ENCODE measurements at regions not wholly inside any gene's neighbourhood (a gene's known extent, or its start where the extent isn't known, plus 50 kb on each side); places are given as distances from the start of the nearest gene placed in this dataset.

GRCh38 chr4:104248726-104249125 is 246.0 kb downstream of the CXXC4 start:
- TF ChIP-seq POLR2A (IDR thresholded peaks at IDR 0.05) (no peak), CTCF (IDR thresholded peaks at IDR 0.05) (no peak)

Data from stomach (tissue), 4 donors.